HG02763 (cell line): ENCODE measurements at regions not wholly inside any gene's neighbourhood (a gene's known extent, or its start where the extent isn't known, plus 50 kb on each side); places are given as distances from the start of the nearest gene placed in this dataset.

ENCODE experiments used
- ATAC-seq: cut with Tn5 transposase; IDR thresholded peaks from one replicate; pipeline ENCODE4 v1.9.1; 2021; ENCODE audit warnings: mild to moderate bottlenecking, moderate library complexity; ENCODE audit not compliant: unreplicated experiment

DNA sequence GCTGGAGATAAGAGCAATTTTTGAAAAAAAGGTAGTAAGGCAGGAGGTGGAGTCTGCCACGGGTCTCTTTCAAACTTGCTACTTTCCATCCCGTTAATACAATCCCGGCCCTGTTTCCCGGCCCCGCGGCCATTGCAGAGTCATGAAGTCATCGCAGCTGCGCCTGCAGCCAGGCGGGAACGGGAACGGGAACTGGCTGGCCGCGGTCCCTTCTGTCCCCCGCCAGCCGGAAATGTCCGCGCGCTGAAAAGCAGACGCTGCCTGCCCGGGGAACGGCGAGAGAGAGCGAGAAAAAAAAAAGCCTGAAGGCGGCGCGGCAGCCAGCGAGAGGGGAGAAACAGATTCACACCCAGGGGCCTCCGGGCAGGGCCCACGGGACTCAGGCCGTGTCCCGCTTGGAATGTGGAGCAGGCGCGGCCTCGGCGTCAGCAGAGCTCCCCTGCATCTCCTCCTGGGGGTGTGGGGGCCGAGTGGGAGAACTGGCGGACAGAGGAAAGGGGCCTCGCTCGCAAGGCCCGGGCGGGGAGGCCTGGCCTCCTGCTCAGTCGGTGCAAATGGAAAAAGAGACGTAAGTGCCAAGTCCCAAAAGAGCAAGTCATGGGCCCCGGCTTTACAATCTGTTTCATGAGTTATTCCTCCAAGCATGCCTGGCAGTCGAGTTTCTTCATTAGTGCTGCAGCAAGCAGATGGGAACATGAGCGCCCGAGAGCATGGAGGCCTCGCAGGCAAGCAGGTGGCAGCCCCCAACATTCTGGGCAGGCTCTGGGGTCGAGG, 201.2 kb upstream of the GAS1 start:
- no peak for ATAC-seq

DNA sequence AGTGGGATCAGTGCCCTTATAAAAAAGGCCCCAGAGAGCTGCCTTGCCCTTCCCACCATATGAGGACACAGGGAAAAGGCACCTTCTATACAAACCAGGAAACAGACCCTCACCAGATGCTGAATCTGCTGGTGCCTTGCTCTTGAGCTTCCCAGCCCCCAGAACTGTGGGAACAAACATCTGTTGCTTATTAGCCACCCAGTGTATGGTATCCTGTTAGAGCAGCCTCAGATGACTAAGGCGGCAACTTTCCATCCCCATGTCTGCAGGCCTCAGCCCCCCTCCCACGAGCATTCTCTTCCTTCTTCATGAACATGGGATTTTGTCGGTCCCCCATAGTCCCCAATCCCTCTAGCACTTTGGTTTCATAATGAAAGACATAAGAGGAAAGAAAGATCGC, 202.5 kb upstream of the GAS1 start:
- no peak for ATAC-seq

DNA sequence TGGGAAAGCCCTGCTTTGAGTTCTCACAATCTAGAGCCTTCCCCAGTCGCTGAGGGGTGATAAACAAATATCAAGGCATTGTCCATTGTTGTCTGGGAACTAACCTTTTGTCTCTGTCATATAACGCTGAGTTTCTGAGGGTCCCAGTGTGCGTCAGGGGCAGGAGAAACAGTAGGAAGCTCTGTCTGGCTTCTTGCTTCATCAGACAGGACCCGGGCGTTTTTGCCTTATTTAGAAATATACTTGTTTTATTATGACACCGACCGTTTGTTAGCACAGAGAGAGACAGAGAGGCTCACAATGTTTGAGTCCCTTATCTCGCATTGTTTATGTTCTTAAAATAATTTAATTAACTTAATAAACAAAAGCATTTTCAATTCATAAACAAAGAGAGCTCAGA, 204.9 kb upstream of the GAS1 start:
- ATAC-seq, result no peak

DNA sequence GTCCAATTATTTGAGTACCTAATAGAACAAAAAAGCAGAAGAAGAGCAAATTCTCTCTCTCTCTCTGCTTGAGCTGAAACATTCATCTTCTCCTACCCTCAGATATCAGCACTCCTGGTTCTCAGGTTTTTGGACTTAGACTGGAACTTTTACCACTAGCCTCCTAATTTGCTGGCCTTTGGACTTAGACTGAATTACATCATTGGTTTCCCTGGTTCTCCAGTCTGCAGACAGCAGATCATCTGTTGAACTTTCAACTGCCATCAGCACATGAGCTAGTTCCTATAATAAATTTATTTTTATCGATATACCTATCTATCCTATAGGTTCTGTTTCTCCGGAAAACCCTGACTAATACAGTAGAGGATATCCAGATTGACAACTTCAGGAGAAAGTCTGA, 208.9 kb upstream of the GAS1 start:
- ATAC-seq, result no peak

DNA sequence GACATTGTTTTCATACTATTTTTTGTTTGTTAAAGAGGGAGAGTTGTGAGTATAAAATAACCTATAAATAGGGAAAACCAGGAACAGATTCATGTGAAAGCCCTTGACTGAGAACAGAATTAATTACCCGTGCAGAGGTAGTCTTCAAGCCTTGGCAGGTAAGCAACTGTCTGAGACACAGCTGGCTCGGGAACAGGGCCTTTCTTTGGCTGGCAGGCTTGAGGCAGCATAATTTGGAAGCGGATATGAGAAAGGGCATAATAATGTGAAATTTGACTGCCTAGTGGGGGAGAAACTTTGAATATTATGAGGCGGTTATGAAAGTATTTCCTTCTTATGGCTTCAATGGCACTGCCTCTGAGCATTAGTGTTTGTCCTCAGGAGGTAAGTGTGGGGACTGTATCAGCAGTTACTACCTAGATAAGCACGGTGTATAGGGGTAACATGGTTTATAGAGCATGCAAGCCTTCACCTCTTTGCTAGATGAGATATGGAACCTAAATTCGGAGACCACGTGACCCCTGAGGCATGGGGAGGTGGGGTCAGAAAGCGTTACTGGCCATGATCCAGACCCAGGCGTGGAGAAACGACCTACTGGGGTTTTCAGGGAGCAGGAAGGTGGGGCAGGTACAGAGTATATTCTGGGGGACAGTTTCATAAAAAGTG, 210.2 kb upstream of the GAS1 start:
- no peak for ATAC-seq

DNA sequence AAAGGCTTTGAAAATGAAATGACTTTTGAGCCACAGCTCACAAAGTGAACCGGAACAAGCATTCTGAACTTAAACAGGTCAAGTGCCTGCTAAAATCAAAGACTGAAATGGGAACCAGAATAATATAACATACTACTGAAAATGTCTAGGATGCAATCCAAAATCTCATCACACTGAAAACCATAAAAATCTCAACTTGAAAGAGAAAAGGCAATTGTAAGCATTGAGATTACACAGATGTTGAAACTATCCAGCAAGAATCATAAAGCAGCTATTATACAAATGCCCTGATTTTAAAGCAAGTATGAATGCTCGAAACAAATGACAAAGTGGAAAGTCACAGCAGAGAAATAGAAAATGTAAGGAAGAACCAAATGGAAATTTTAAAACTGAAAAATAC, 211.5 kb upstream of the GAS1 start:
- no peak for ATAC-seq

DNA sequence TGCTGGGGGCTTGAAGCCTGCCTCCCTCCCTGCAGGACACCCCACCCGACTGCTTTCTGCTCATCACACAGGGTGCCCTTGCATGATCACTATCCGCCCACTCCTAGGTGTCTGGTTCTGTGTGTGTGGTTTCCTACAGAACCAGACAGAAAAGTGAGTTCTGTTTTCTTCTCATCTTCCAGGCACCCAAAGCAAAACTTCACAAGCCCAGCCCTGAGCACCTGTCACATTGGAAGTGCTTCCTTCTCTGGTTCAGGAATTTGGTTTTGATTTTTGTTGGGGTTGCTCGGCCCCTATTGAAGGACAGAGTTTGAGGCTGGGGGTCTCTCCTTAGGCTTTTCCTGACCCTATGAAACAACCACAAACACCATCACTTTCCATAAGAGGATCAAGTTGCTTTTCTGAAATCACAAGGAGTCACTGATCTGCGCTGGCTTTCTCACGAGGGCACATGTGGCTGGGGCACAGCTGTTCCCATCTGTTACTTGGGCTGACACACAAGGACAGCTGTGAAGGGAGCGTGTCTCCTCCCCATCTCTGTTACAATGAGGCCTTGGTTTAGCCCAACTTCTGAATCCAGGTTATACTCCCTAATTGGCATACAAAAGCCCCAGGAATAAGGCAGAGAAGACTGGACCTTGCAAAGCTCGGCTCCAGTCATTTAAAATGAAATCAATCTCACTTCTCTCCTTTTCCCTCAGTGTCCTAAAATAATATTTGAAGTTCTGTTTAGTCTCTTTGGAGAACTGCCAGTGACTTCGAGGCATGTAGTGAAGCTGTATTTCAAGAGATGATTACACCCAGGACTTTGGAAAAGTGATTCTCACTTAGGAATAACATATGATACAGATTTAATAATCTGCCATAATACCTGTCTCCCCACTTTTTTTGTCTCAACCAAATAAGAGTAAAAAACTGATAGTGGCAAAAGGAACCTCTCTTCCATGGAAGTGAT, 213.1 kb upstream of the GAS1 start:
- no peak for ATAC-seq

DNA sequence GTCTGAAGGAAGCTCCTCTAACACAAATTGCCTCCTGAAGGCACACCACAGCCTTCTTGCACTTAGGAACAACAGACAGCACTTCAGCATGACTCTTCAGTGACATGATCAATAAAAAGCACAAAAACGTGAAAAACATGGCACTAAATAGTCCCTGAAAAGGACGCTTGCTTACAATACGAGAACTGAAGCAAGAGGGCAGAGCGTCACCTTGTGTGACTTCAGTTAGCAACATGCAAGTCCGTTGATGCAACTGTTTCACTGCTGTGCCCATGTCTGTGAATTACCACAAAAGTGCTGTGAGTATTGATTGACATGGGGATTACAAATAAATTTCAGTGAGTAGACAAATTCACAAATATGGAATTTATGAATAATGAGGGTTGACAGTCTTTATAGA, 219.9 kb upstream of the GAS1 start:
- ATAC-seq, result no peak

DNA sequence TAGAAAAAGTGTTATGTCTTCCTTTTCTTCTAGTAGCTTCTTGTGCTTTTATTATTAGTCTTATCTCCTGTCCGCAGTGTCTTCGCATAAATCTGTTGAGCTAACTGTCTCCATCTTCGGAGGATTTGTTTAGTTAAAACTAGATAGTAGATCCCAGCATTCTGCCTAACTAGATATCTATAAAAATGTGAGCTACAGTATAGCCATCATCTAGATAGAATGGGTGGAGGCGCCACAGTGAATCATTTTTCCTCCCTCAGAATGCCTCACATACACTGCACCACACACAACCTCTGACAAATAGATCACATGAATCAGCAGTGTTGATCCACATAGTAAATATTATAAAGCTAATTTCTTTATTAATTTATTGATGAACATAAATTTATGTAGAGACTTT, 220.3 kb upstream of the GAS1 start:
- no peak for ATAC-seq

DNA sequence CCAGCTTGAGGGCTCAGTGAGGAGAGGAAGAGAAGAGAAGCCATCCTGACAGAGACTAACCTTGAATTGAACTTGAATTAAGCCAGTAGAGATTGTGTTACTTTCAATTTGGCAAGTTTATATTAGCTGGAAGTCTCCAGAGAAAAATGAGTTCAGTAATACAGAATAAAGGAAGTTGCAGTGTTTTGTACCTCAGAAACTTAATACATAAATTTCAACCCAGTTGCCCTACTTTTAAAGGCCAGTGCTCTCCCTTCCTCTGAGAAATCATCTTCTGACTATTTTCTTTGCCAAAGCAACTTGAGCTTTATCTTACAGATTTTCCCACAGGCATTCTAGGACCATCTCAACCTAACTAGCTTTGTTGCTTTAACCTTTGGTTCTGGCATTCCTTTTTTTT, 231.0 kb upstream of the GAS1 start:
- no peak for ATAC-seq

DNA sequence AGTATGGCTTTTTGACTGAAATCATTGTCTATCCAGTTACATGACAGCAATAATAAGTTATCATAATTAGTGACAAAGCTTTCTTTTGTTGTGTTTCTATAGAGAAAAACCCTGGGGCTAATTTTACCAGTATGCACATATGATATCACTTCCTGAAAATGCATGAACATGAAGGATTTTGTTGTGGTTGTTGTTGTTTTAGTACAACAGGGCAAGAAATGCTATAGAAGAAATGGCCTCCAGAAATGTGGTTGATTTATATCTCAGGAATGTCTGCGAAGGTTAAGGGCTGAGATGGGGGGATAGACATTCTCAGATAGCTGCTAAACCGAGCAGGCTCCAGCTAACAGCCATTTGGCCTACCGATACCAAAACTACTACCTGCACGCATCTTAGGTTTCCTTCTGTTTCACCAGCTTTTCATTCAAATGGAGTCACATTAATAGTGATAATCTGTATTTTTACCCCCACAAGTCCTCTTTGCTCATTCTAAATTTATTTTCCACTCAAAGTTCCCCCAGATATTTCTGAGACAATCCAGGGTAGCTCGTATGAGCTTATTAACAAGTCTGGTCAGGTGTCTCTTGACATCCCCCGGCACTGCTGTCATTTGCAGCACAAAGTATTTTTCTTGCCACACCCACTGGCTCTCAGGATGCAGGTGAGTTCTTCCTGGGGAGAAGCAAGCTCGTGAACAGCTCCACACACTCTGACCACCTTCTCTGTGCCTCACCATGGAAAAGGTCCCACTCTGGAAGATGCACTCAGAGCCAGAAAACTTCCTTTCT, 232.4 kb upstream of the GAS1 start:
- no peak for ATAC-seq

DNA sequence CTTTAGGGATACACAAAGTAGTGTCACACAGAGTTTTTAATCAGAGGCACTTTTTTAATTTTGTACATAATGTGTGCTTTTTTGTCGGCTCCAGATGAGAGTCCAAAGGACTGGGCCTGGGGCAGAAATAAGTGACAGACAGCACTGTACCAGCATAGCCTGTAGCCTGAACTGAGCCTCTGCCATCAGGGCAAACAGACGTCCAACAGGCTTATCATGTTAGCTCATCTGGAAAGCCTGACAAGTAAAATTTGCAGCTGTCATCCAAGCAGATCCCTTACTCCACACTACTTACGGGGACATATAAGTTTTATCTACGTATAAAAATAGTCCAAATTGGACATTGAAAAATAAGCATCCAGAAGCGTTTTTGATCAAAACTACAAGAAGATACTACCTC, 233.1 kb upstream of the GAS1 start:
- no peak for ATAC-seq

DNA sequence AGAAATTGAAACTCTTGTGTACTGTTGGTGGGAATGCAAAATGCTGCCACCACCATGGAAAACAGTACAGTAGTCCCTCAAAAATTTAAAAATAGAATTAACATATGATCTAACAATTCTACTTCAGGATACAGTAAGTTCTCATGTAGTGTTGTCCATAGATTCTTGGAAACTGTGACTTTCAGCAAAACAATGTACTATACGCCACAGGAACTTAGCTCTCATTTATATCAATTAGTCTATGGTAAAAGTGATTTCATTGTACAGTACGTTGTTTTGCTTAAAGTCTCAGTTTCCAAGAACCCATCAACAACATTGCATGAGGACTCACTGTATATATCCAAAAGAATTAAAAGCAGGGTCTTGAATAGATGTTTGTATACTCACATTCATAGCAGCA, 233.5 kb upstream of the GAS1 start:
- no peak for ATAC-seq

DNA sequence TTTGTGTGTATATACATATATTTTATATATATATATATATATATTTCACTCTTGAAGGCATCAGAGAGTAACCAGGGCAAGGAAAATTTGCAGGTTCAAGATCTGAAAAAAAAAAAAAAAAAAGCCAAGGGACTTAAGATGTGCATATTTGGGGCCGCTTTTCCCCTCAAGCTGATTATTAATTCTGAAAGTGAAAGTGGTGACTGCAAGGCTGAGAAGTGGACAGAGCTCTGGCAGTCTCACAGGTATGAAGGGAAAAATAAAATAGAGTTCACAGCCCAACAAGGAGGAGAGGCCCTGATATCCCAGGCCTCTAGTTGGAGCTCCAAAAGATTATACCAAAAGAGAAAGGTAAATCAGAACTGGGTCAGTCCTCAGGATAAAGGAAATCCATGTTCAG, 234.4 kb upstream of the GAS1 start:
- no peak for ATAC-seq

DNA sequence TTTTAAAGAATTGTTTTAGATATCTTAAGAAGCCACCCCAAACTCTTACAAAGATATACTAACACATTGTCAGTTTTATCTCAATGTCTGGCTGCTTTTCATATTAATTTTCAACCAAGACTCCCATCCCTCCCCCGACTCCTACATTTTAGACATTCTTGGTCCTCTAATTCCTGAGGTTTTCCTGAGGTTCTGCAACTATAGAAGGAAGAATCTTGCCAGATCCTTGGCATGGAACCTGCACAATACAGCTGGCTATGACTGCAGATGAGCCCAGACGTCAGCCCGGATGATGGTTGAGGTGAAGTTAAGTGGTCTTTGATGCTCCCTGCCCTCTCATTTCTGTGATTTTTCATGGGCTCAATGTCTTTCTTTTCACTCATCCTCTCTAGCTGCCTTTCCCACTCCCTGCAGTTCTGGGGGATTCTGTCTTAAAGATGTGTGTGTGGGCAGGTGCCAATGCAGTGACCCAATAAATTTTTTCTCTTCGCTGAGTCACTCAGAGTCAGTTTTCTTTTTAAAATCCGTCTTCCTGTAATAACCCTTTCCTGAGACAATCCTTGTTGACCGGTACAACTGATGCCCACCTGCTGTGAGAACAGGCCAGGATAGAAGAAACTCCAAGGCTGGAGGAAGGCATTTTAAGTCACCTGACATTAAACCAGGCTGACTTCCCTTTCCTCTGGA, 237.8 kb upstream of the GAS1 start:
- no peak for ATAC-seq

DNA sequence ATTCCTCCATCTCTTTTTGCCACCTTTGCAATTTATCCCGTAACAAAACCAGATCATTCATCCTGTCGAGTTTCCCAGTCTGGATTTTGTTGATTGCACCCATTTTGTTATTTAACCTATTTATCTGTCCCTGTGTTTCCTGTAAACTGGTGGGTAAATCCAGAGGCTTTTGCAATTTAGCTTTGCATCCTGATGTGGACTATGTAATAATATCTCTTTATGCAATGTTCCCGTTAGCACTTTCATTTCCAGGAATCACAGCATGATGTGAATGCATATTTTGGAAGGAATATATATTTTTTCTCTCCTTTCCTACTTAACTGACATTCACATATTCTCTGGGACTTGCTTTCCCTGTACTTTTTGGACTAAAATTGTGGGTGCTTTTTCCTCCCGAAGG, 240.3 kb upstream of the GAS1 start:
- no peak for ATAC-seq

DNA sequence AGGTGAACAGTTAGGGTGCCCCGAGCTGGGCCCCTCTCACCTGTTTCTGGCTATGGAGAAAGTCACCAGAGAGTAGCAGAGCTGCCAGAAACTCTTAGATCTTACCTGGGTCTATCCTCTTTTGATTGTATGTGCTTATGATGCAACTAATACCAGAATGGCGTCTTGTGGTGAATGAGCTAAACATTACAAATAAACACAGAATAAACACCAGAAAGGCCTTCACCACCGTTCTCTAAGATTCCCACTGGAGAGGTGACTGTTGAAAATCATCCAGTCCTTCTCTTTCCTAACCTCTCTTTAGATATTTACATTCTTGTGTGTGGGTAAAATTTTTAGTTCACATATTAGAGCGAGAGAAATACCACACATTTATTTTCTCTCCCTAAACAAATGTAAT, 241.7 kb upstream of the GAS1 start:
- no peak for ATAC-seq

DNA sequence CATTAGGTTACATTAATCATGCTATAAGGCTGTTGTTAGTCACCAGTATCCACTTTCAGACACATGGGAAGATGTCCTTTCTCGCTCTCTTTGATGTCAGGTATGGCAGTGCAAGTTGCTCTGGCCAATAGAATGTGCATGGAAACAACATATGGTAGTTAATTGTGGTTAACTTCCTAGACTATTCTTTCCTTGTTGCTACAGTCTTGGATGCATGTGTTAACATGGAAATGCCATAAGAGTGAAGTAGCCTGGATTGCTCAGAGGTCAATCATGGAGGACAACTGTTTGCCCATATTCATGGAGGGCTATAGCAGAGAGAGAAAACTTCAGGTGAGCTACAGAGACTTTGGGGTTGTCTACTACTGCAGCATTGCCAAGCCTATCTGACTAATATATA, 245.8 kb upstream of the GAS1 start:
- ATAC-seq, result no peak

DNA sequence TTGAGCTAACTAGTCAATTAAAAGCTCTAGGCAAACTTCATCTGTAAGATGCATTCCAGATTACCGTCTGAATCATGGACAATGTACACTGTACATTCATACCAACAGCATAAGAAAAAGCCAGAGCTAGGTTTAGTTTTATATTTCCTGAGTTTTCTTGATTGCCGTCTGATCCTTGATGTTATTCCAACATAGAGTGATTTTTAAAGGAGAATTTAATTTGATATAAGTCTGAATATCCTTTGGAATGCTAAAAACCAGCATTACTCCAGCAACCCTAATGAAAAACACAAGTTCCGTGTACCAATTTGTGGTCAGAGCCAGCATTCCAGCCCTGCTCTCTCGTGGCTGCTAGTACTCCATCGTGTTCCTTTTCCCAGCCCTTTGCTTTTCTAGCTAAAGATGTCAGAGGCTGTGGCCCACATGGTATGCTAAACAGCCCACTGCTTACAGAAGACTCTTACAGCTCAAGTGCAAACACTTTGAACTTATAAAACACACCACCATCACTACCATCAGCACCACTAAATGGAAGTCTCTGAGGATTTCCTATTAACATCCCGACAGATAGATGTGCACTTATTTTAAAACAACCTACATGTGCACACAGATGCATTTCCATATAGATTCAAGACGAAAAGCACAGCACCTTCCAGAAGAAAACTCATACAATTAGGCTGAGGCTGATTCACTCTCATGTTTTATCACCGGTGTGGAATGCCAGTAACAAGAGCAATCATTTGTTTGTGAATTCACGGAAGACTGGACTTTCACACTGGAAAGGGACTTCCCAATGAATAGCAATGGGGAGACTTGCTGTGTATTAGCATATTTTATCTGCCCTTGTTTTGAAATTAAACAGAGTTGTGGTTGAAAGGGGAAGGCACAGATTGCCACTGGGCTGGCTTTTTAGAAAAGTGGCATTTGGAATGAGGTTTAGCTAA, 246.9 kb upstream of the GAS1 start:
- ATAC-seq, result no peak
